ENCODE measurements at regions not wholly inside any gene's neighbourhood (a gene's known extent, or its start where the extent isn't known, plus 50 kb on each side); places are given as distances from the start of the nearest gene placed in this dataset.

DNA sequence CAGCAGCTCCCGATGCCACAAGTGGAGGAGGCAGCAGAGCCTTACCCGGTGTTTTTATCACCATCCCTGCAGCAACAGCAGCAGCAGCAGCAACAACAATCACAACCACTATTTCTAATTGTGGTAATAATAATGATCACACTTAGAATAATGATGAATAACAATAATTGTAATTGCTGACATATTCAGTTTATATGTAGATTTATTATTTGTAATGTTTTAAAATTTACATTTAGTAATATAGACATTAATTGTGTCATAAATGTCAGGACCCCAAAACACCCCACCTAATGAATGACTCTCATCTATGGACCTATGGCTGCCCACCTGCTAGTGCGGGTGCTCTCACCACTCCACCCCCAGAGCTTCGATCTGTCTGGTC, 170.0 kb downstream of the AHSP start:
- Histone ChIP-seq H3K4me1 (no peaks in the 10 kb centered on the region), H3K36me3 (no peaks in the 10 kb centered on the region), H3K27me3 (no peaks in the 10 kb centered on the region), H3K4me3 (no peak overlapping the region), H3K9me3 (no peaks in the 10 kb centered on the region), H3K27ac (no peak overlapping the region)
- ATAC-seq: no peak
- DNase-seq: no peak
- TF ChIP-seq, protein P1, sequence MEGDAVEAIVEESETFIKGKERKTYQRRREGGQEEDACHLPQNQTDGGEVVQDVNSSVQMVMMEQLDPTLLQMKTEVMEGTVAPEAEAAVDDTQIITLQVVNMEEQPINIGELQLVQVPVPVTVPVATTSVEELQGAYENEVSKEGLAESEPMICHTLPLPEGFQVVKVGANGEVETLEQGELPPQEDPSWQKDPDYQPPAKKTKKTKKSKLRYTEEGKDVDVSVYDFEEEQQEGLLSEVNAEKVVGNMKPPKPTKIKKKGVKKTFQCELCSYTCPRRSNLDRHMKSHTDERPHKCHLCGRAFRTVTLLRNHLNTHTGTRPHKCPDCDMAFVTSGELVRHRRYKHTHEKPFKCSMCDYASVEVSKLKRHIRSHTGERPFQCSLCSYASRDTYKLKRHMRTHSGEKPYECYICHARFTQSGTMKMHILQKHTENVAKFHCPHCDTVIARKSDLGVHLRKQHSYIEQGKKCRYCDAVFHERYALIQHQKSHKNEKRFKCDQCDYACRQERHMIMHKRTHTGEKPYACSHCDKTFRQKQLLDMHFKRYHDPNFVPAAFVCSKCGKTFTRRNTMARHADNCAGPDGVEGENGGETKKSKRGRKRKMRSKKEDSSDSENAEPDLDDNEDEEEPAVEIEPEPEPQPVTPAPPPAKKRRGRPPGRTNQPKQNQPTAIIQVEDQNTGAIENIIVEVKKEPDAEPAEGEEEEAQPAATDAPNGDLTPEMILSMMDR (IDR thresholded peaks at IDR 0.05): no peak
- no peak for TF ChIP-seq POLR2A (IDR thresholded peaks at IDR 0.05)
- WGBS (ENCODE audit: insufficient coverage, low coverage, low lambda C conversion rate, missing lambda C conversion rate): 74% methylated on average over 4 of the region's 4 CpGs
- intact Hi-C loops (cut with DNase I): loop anchor here in 1 of 2 donors (10.0 kb wide), 1 partner anchor 223 kb away; the partner anchor contains the start of gene TGFB1I1

DNA sequence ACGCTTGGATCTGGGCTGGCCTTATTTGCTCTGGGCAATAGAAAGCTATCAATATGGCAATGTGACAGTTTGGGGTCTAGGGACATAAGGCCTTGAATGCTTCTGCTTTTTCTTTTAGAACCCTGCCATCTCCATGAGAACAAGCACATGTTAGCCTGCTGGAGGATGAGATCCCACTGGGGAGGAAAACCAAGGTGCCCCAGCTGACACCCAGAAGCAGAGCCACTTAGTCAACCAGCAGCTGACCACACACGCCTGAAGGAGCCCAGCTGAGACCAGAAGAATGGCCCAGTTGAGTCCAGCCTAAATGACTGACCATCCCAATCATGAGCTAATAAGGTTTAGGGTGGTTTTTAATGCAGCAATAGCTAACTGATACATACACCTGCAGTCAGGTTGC, 171.2 kb downstream of the AHSP start:
- 60% methylated on average over 1 of the region's 2 CpGs for WGBS (ENCODE audit: insufficient coverage, low coverage, low lambda C conversion rate, missing lambda C conversion rate)
- peaks cover 0 to 5% (median 2%) of the 10 kb centered on the region in 4 donors for H3K36me3 ChIP-seq
- no peaks in the 10 kb centered on the region for H3K27me3 ChIP-seq
- H3K27ac ChIP-seq: no peak overlapping the region
- no peaks in the 10 kb centered on the region for H3K9me3 ChIP-seq
- no peak overlapping the region for H3K4me3 ChIP-seq
- no peaks in the 10 kb centered on the region for H3K4me1 ChIP-seq
- intact Hi-C loops (cut with DNase I): loop anchor here in 1 of 2 donors (10.0 kb wide), 1 partner anchor 224 kb away; the partner anchor contains the start of gene TGFB1I1
- ATAC-seq: no peak
- DNase-seq: no peak
- TF ChIP-seq, protein P1 (IDR thresholded peaks at IDR 0.05): no peak
- no peak for TF ChIP-seq POLR2A (IDR thresholded peaks at IDR 0.05)

DNA sequence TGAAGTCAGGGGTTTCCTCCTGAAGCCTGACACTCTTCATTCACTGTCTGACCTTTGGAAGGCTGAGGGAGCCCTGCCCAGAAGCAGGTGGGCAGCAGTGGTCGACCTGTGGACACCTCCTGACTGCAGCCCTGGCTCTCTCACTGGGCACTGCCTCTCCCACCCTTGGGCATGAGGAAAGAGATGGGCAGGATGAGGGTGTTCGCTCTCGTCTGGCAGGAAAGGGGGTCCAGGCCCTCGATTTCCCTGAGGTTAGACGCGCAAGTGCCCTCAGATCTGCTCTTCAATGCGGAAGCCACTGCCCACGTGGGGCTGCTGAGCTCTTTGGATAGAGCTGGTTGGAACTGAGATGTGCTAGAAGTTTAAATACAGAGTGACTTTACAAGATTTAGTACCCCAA, 171.9 kb downstream of the AHSP start:
- ATAC-seq: no peak
- H3K27ac ChIP-seq: no peak overlapping the region
- H3K4me1 ChIP-seq: no peaks in the 10 kb centered on the region
- WGBS (ENCODE audit: insufficient coverage, low coverage, low lambda C conversion rate, missing lambda C conversion rate): 90% methylated on average over 5 of the region's 8 CpGs
- intact Hi-C loops (cut with DNase I): loop anchor here in 1 of 2 donors (10.0 kb wide), 1 partner anchor 225 kb away; the partner anchor contains the start of gene TGFB1I1
- no peaks in the 10 kb centered on the region for H3K9me3 ChIP-seq
- DNase-seq: no peak
- H3K27me3 ChIP-seq: no peaks in the 10 kb centered on the region
- TF ChIP-seq POLR2A (IDR thresholded peaks at IDR 0.05): no peak
- TF ChIP-seq, protein P1 (IDR thresholded peaks at IDR 0.05): no peak
- peaks cover 0 to 12% (median 4%) of the 10 kb centered on the region in 4 donors for H3K36me3 ChIP-seq
- no peak overlapping the region for H3K4me3 ChIP-seq

DNA sequence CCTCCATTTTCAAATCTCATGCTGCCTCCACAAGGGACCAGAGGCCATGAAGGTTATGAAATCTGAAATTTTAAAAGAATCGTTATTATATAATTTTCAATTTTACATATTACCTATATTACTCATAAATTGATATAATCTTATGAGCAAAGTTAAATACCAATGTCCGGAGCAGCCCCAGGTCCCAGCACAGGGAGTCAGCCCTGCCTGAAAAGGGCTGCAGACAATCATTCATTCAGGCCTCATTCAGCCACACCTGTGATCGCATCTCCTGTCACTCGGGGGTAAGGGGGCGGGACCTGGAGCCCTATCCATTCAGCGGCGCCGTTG, 172.5 kb downstream of the AHSP start:
- intact Hi-C loops (cut with DNase I): no loop called here
- H3K9me3 ChIP-seq: no peaks in the 10 kb centered on the region
- peak overlapping the region in 1 of 3 donors; percentile 89 for H3K27ac ChIP-seq
- ATAC-seq: no peak
- no peaks in the 10 kb centered on the region for H3K27me3 ChIP-seq
- peaks cover 0 to 17% (median 7%) of the 10 kb centered on the region in 4 donors for H3K36me3 ChIP-seq
- H3K4me3 ChIP-seq: peak overlapping the region; percentile 72 to 89 (median 89)
- 8% methylated on average over 8 of the region's 8 CpGs for WGBS (ENCODE audit: insufficient coverage, low coverage, low lambda C conversion rate, missing lambda C conversion rate)
- no peak for DNase-seq
- H3K4me1 ChIP-seq: no peaks in the 10 kb centered on the region
- TF ChIP-seq, protein P1 (IDR thresholded peaks at IDR 0.05): no peak
- TF ChIP-seq POLR2A (IDR thresholded peaks at IDR 0.05): no peak

Measured in right lobe of liver (tissue), 6 donors.